GM18519 (cell line): ENCODE measurements at regions not wholly inside any gene's neighbourhood (a gene's known extent, or its start where the extent isn't known, plus 50 kb on each side); places are given as distances from the start of the nearest gene placed in this dataset.
"Not testable (repeated sequence)": the region's sequence is repeated elsewhere in the genome, so short reads cannot be mapped to it uniquely, and the experiment has no call there.

Experiments
- ATAC-seq: cut with Tn5 transposase; IDR thresholded peaks from one replicate; pipeline ENCODE4 v1.9.1; 2021; ENCODE audit warnings: mild to moderate bottlenecking, moderate library complexity; ENCODE audit not compliant: unreplicated experiment, low FRiP score

DNA sequence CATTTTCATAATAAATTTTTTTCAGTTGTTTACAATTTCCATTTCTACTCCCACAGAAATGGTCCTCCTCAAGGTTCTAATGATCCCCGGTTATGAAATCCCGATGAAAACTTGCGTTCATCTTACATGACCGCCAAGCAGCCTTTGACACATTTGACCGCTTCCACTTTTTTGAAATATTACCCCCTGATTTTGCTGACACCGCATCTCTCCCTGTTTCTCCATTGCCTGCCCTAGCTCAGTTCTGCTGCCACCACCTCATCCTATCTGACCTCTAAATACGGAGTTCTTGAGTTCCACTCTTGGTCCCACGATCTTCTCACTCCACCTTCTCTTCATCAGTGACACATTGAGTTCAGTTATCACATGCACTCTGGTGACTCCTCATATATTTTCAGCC is 74.1 kb downstream of the SLC35B3 start:
- ATAC-seq: no peak

DNA sequence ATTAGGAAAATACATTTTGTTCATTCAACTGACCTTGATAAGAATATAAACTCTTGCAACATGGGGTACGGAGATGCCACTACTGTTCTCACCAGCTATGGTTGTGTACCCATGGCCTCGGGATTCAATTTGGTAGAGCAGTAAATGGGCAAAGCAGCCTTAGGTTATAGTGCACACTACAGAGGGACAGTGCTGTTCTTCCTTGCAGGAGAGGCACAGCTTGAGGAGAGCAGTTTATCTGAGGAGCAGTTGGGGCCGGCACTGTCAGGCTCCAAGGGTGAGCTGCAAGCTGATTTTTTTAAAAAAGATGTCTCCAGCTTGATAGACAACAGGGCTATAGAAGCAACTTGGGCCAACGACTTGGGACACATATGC is 82.4 kb downstream of the SLC35B3 start:
- ATAC-seq: no peak

DNA sequence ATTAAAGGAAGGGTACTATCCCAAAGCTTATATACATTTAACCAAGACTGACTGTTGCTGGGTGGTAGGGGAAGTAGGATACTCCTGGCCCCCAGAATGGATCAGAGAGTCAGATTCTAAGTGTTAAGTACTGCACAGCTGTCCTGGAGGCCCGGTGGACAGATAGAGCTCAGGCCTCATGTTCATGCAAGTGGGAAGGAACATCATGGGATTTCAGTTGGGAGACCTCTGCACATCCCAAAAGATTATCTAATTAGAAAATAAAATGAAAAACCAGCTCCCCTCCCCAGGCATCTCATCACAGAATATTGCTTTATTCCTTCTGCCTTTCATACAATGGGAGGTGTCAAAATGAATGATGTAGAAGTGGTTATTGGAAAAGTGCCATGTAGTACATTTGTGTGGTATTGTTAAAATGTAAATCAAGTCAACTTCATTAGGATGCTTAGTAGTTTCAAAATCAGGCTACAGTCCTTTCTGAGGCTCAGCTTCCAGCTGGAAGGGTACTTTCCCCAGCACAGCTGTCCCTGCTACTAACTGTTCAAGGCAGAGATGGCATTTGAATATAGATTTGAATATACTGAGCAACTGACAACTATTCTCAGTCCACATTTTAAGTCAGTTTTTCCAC is 82.9 kb downstream of the SLC35B3 start:
- ATAC-seq: no peak

DNA sequence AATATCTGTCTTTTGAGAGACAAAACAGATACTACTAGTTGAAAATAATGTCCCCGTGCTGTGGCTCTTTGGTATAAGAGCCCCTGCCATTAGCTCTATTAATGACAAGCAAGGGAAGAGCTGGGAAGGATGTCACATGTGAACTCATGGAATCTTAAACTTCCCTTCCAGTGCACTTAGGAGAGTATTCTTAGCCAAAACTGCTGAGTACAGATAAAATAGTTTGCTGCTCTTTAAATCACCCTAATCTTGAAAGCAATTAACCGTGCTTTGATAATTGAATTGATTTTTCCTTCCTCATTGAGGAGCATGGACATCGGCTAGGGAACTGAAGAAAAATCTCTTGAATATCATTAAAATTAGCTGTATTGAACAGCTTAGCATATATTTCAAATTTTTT is 91.7 kb downstream of the SLC35B3 start:
- no peak for ATAC-seq

DNA sequence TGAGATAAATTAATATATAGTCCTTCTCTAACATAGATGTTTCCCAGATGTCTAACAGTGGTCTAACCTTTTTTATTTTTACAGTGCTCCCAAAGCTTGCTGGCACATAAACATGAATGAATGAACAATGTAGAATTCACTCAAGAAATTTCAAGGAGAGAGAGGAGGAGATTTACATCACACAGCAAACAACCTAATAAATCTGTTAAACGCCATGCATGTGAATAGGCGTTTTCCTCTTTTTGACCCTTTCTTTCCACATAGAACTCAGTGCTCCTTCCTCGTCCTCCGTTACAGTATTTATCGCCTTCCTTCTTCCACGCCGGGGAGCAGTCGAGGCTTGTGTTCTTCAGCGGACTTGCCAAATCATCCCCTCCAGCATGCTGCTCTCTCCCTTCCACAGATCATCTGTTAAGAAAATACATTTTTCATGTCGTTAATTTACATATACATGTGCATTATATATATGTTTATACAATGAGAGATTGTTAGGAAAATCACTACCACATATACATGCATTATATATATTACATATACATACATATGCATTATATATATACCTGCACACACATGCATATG is 93.0 kb downstream of the SLC35B3 start:
- ATAC-seq: no peak

DNA sequence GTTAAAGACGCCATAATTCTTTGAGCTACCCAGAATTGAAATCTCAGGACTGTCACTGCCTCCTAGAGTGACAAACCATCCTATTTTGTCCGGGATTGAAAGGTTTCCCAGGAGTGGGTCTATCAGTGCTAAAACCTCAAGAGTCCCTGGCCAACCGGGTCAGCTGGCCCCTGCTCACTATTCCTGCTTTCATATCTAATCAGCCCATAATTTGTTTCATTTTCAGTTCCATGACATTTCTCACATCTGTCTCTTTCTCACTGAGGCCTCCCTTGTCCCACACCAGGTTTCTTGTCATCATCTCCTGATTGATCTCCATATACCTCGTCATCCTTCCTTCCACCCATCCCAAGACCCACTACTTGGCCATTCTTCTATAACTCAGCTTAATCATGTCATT is 98.2 kb downstream of the SLC35B3 start:
- ATAC-seq: no peak

DNA sequence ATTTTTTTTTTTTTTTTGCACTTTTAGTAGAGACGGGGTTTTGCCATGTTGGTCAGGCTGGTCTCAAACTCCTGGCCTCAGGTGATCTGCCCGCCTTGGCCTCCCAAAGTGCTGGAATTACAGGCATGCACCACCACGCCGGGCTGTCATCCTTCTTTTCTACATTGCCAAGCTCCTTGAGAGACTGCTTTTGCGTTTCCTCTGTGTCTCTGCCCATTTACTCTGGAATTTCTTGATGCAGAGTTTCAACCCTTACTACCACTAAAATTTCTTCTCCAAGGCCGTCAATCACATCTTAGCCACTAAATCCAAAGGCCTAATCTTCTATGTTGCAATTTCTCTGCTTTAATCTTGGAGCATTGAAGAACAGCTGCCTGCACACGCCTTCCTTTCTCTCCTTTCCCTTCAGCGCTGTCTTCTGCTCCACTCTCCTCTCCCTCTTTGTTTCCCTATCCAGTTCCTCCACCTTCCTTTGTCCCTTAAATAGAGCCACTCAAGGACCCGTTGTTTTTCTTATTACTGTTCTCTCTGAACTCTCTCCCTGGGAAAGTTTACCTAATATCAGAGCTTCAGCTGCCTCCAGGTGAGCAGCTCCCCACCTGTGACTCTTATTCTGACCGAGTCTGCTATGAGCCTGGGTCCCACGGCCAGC is 98.8 kb downstream of the SLC35B3 start:
- no peak for ATAC-seq

DNA sequence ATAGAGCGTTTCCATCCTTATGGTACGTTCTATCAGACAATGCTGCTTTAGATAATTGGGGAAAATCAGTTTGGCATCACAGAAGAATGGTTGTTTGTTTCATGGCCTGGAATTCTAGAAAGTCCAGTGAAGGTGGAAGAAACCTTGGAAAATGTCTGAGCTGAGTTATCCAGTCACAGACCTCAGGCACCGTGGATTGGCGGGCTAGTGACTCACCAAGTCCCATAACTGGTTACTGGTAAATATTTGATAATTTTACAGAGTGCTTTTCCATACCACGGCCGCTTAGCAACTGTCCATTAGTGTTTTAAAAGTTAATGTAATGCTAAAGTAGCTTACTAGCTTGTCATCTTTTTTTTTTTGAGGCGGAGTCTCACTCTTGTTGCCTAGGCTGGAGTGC is 99.4 kb downstream of the SLC35B3 start:
- no peak for ATAC-seq

DNA sequence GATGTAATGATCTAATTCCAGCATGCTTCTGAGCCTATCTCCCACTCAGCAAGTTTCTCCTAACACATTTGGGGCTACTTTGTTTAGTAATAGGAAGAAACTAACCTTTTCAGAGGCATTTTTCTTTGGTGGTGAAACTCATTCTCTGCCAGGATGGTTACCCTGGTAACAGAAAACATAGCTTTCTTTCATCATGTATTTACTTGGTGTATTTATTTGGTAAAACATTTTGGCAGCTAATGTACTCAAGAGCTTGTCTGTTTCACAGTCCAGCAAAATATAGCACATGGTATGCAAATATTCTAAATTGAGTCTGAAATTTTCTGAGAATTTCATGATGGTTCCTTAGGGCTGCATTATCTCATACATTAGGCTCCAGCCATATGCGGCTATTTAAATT is 100.0 kb downstream of the SLC35B3 start:
- ATAC-seq: no peak

DNA sequence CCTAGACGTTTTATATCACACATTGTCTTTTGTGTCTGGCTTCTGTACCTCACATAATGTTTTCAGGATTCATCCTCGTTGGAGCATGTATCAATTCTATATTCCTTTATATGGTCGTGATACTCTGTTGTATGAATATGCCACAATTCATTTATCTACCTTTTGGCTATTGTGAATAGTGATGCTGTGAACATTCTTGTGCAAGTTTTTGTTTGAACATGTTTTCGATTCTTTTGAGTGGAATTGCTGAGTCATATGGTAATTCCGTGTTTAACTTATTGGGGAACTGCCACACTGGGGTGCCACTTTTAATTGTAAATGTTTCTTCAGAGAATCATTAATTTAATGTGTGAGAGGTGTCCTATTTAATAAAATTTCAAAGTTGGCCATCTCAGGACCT is 101.2 kb downstream of the SLC35B3 start:
- no peak for ATAC-seq

DNA sequence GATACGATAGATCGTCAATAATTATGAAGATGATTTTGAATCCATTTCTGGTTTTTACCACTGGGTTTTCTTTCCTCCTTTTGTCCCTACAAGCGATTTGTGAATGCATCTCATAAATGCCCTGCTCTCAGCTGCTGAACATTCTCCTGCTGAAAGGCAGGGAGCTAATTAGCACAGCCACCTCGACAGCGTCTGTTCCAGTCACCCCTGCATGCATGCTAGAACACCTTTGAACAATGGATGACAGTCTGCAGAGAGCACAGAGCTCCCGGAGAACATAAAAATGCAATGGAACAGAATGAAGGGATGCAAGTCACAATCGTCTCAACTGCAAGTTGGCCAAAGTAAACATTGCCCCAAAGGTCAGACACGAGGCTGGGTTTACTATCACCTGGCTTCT is 105.8 kb downstream of the SLC35B3 start:
- ATAC-seq: no peak

DNA sequence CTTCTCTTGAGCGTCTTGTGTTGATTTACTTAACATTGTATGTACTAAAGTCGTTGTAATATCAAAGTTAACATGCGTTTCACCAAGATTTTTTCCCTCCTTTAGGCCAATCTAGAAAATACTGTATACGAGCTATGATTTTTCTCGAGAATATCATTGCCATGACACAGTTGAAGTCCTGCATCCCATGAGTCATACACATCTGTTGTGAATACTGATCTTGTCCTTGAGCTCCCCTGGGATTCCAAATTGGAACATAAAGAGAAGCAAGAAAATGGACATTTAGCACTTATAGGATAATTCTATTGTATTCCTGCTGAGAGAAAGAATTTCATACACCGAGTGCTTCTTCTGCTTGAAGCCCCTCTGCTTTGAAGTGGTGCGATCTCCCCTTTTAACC is 109.6 kb downstream of the SLC35B3 start:
- no peak for ATAC-seq

DNA sequence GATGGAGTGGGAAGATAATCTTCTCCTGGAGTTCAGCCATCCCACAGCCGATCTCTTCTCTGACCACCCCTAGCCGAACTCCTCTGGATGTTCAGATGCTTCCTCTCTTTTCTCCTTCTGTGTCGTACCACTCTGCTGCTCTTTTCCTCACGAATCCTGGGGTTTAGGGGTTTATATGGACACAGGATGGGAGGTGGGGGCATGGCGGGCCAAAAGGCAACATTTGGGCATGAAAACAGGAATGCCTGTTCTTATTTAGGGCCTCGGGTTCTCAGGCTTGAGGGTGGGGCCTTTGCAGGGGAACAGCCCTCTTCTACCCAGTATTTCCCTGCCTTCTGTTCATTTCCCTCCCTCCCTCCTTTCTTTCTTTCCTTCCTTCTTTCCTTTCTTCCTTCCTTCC is 112.7 kb downstream of the SLC35B3 start:
- no peak for ATAC-seq

DNA sequence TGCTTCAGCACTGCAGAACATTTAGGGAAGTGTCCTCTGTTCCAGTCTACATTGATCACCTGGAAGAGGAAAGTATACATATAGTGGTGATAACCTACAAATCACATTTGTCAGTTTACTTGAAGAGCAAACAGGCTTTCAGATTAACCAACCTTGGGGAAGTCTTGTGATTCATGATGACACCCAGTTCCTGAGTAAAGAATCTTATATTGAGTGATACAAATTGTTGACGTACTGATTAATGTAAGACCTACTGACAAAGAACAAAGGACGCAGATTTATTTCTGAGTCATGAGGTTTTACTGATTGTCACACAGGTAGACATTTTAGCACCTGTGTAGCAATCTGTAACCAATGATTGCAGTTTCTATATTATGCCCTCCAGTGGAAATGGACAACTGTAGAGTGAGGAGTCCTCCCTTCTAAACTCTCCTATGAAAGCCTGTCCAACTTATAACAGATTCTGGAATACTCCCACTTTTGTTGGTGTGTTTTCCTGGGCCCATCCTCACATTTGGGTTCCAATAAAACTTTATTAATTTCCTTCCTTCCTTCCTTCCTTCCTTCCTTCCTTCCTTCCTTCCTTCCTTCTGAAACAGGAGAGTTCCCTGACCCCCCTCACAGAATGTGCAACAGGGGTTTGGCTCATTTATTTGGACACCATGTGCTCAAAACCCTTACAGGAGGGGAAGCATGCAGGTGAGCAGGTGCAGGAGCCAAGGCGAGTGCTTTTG is 113.5 kb downstream of the SLC35B3 start:
- no peak for ATAC-seq

DNA sequence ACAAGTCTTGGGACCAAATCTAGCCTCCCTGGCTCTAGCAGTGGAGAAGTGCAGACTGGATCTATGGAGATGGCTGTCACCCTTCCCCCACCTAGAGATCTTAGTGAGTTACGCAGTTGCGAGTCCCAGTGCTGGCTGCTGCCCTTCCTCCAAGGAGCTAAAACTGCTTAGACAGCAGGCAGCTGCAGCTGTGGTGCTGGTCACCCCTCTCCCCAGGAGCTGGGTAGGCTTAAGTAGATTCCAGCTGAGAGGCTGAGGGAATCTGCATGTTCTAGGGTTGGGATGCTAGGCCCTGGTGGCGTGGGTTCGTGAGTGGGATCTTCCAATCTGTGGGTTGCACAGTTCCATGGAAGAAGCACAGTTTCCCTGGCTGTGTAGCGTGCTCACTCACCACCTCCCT is 120.2 kb downstream of the SLC35B3 start:
- no peak for ATAC-seq

DNA sequence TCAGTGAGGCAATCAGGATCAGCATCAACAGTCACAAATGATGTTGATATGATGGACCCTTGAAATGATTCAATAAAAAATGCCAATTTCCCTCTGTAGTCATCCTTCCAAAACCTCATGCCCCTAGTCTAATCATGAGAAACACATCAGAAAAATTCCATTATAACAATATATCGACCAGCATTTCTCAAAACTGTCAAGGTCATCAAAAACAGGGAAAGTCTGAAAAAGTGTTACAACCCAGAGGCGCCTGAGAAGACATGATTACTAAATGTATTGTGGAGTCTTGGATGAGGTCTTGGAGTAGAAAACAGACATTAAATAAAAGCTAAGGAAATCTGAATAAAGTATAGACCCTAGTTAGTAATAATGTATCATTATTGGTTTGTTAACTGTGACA is 133.8 kb downstream of the SLC35B3 start:
- ATAC-seq: no peak

DNA sequence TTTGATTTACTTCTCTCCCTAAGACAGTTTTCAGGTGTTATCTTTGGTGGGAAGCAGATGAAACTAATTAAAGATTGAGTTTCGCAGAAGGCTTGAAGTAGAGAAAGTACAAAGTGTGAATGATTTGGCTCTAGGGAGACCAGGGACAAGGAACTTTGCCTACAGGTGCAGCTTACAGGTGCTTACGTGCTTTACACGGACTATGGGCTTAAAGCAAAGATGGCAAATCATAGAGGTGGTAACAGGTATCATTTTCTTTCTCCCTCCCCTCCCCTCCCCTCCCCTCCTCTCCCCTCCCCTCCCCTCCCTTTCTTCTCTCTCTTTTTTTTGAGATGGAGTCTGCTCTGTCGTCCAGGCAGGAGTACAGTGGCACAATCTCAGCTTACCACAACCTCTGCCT is 136.3 kb downstream of the SLC35B3 start:
- no peak for ATAC-seq

DNA sequence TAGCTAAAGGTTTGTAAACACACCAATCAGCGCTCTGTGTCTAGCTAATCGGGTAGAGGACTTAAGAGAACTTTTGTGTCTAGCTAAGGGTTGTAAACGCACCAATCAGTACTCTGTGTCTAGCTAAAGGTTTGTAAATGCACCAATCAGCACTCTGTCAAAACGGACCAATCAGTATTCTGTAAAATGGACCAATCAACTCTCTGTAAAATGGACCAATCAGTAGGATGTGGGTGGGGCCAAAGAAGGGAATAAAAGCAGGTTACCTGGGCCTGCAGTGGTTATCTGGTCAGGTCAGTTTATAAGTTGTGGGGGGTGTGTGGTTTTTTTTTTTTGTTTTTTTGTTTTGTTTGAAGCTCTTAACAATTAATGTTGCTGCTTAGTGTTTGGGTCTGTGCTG is 152.4 kb downstream of the SLC35B3 start:
- not testable (repeated sequence) for ATAC-seq

DNA sequence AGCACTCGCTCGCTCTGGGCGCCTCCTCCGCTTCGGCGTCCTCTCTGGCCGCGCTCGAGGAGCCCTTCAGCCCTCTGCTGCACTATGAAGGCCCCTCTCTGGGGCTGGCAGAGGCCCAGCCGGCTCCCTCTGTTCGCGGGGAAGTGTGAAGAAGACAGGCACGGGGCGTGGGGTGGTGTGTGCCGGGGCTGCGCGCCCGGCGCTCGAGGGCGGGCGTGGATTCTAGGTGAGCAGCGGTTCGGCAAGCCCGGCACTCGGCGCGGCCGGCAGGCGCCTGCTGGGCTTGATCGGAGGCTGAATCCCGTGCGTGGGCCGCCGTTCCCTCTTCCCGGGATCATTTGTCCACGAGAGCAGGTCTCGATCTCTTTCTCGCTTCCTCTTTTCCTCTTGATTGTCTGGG is 153.0 kb downstream of the SLC35B3 start:
- ATAC-seq: no peak

DNA sequence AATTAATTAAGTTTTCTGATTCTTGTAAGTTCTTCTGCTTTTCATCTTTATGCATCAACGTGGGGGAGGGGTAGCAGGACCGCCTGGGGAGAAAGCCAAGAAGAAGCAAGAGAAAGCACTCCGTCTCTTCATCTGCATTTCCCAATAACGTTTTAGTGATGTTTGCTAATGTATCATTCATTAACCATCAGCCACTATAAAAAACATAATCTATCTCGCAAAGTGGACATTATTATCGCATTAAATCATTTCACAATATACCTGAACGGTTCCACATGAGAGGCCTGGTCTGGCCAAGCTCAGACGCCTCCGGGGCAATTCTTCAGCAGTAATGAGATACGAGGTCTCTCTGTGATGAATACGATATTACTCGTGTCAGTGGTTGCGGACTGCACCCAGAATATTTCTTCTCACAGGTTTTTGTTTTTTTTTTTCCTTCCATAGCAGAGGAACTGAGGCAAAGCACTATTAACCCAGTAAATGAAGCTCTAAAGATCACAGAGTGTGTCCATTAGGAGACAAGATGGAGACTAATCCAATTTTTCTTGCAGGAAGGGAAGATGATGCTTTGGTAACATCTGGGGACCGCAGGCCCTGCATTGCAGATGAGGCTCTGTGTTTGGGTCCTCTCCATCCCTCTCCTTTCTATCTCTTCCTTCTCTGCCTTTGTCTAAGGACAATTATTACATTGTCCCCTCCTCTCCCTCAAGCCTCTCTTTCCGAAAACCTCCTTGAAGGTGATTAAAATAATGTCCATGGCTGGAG is 156.1 kb downstream of the SLC35B3 start:
- no peak for ATAC-seq

DNA sequence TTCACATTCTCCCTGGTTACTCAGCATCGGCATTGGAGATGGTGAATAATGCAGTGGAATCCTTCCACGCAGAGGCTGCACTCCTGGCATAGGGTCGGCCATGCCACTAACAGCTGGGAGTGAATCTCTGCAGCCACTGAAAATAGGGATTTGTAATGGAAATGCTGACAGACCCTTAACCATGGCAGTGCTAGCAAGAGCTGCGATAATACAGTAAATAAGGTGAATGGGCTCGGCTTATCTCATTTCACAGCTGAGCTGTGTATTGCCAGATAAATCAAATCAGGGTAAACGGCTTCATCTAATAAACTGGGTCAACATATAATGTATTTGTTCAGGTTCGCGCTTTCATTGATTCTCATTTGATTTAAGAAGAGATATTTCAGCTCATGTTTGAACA is 156.8 kb downstream of the SLC35B3 start:
- ATAC-seq: no peak
